ENCODE measurements at regions not wholly inside any gene's neighbourhood (a gene's known extent, or its start where the extent isn't known, plus 50 kb on each side); places are given as distances from the start of the nearest gene placed in this dataset.

DNA sequence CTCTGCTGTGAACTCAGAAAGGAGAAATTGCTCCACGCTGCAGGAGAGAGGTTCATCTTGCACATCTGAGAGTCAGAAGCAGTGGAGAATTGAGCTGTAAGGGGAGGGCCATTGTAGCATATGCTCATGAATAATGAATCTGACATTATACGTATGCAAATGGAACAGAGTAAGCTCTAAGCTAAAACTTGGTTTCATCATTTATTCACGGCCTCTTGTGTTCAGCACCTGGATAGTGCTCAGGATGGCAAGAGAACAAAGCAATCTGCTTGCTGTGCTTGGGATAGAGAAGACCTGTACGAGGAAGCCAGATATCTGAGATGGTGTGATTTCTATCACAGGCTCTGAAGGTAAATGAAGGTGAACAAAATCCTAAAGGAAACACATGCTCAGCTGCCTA lies 87.9 kb upstream of the GCFC2 start:
- TF ChIP-seq, protein P1, sequence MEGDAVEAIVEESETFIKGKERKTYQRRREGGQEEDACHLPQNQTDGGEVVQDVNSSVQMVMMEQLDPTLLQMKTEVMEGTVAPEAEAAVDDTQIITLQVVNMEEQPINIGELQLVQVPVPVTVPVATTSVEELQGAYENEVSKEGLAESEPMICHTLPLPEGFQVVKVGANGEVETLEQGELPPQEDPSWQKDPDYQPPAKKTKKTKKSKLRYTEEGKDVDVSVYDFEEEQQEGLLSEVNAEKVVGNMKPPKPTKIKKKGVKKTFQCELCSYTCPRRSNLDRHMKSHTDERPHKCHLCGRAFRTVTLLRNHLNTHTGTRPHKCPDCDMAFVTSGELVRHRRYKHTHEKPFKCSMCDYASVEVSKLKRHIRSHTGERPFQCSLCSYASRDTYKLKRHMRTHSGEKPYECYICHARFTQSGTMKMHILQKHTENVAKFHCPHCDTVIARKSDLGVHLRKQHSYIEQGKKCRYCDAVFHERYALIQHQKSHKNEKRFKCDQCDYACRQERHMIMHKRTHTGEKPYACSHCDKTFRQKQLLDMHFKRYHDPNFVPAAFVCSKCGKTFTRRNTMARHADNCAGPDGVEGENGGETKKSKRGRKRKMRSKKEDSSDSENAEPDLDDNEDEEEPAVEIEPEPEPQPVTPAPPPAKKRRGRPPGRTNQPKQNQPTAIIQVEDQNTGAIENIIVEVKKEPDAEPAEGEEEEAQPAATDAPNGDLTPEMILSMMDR (IDR thresholded peaks at IDR 0.05), result no peak
- TF ChIP-seq, protein P2, sequence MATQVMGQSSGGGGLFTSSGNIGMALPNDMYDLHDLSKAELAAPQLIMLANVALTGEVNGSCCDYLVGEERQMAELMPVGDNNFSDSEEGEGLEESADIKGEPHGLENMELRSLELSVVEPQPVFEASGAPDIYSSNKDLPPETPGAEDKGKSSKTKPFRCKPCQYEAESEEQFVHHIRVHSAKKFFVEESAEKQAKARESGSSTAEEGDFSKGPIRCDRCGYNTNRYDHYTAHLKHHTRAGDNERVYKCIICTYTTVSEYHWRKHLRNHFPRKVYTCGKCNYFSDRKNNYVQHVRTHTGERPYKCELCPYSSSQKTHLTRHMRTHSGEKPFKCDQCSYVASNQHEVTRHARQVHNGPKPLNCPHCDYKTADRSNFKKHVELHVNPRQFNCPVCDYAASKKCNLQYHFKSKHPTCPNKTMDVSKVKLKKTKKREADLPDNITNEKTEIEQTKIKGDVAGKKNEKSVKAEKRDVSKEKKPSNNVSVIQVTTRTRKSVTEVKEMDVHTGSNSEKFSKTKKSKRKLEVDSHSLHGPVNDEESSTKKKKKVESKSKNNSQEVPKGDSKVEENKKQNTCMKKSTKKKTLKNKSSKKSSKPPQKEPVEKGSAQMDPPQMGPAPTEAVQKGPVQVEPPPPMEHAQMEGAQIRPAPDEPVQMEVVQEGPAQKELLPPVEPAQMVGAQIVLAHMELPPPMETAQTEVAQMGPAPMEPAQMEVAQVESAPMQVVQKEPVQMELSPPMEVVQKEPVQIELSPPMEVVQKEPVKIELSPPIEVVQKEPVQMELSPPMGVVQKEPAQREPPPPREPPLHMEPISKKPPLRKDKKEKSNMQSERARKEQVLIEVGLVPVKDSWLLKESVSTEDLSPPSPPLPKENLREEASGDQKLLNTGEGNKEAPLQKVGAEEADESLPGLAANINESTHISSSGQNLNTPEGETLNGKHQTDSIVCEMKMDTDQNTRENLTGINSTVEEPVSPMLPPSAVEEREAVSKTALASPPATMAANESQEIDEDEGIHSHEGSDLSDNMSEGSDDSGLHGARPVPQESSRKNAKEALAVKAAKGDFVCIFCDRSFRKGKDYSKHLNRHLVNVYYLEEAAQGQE (IDR thresholded peaks at IDR 0.05; ENCODE audit: insufficient read depth in 1 of 2, low read depth in 2 of 2, low read length in 1 of 2), result no peak
- TF ChIP-seq SIN3A (IDR thresholded peaks at IDR 0.05; ENCODE audit: borderline replicate concordance, insufficient read depth, low read depth, low read length) (no peak), POLR2AphosphoS5 (IDR thresholded peaks at IDR 0.05; ENCODE audit: low read depth, low read length) (no peak), TCF7L2 (IDR thresholded peaks at IDR 0.05; ENCODE audit: low read depth, low read length) (no peak)

All from Panc1 (cell line).